ENCODE measurements at regions not wholly inside any gene's neighbourhood (a gene's known extent, or its start where the extent isn't known, plus 50 kb on each side); places are given as distances from the start of the nearest gene placed in this dataset.

DNA sequence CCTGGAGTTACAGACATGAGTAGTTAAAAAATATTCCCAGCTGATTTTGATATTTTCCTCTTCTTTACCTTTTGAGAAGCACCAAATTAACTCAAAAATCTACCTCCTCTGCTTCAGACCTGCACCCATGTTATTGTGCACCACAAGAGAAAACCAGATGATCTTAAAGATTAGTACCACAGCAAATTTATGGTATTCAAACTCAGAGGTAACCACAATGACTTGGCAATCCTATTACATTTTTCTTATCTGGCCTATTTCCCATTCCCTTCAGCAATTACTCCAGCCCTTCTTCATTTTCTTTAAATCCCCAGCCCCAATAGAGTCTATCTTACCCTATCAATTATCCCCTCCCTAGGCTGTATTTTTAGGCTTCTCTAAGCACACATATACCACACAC, 535.1 kb downstream of the FAT4 start:
- FAIRE-seq = no peak
- intact Hi-C loops (cut with DNase I) = no loop called here
- H3K4me1 ChIP-seq (ENCODE audit: control insufficient read depth in 2 of 3, insufficient read depth in 2 of 3, low read depth in 1 of 3, low read length in 3 of 3) = no peaks in the 10 kb centered on the region

DNA sequence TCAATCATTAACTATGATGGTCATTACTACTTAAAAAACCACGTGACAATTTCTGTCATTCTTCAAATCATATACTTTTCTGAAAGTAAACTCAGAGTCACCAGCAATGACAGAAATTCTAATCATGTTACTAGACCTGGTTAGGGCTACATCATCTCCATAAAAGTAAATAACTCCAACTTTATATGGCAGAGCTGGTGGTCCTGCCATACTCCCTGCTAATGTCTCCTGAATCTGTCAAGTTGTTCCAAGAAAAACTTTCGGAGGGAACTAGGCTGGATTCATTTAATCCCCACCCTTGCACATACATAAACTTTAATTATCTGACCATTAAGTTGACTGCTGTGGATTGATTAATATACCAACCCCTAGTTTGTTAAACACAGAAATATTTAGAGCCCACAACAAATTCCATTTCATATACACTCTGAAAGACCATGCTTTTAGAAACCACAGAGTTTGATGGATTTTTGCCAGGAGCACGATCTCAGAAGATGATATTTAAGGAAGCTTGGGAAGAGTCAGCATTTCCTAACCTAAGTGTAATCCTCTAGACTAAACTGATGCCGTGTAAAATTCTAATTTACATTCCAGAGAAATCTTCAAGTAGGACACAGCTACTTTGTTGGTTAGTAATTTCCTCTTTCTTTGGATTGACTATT, 577.0 kb downstream of the FAT4 start:
- intact Hi-C loops (cut with DNase I) = no loop called here
- Histone ChIP-seq H3K9me3 (ENCODE audit: control insufficient read depth in 2 of 3, insufficient read depth in 1 of 3, low read length in 3 of 3) (no peaks in the 10 kb centered on the region), H3K9ac (ENCODE audit: low read length in 3 of 3) (no peak overlapping the region), H3K27ac (ENCODE audit: low read depth in 2 of 2, low read length in 2 of 2) (no peak overlapping the region), H3K27me3 (ENCODE audit: control insufficient read depth, insufficient read depth, low read length) (no peaks in the 10 kb centered on the region), H3K36me3 (ENCODE audit: control insufficient read depth in 2 of 3, insufficient read depth in 3 of 3, low read length in 3 of 3) (no peaks in the 10 kb centered on the region), H3K4me1 (ENCODE audit: control insufficient read depth in 2 of 3, insufficient read depth in 2 of 3, low read depth in 1 of 3, low read length in 3 of 3) (no peaks in the 10 kb centered on the region), H3K4me3 (ENCODE audit: low read length in 3 of 3) (no peak overlapping the region)
- FAIRE-seq (no peak), DNase-seq (peak in 2 of 5 donors; percentile 10 to 40)
- TF ChIP-seq, protein P1, sequence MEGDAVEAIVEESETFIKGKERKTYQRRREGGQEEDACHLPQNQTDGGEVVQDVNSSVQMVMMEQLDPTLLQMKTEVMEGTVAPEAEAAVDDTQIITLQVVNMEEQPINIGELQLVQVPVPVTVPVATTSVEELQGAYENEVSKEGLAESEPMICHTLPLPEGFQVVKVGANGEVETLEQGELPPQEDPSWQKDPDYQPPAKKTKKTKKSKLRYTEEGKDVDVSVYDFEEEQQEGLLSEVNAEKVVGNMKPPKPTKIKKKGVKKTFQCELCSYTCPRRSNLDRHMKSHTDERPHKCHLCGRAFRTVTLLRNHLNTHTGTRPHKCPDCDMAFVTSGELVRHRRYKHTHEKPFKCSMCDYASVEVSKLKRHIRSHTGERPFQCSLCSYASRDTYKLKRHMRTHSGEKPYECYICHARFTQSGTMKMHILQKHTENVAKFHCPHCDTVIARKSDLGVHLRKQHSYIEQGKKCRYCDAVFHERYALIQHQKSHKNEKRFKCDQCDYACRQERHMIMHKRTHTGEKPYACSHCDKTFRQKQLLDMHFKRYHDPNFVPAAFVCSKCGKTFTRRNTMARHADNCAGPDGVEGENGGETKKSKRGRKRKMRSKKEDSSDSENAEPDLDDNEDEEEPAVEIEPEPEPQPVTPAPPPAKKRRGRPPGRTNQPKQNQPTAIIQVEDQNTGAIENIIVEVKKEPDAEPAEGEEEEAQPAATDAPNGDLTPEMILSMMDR (IDR thresholded peaks at IDR 0.05; ENCODE audit: borderline replicate concordance, extremely low read depth, insufficient read depth) = no peak

More for the DNA sequence above, 535.1 kb downstream of the FAT4 start:
- Histone ChIP-seq H3K4me3 (ENCODE audit: low read length in 3 of 3) (no peak overlapping the region), H3K9ac (ENCODE audit: low read length in 3 of 3) (no peak overlapping the region), H3K36me3 (ENCODE audit: control insufficient read depth in 2 of 3, insufficient read depth in 3 of 3, low read length in 3 of 3) (no peaks in the 10 kb centered on the region), H3K9me3 (ENCODE audit: control insufficient read depth in 2 of 3, insufficient read depth in 1 of 3, low read length in 3 of 3) (no peaks in the 10 kb centered on the region), H3K27me3 (ENCODE audit: control insufficient read depth, insufficient read depth, low read length) (no peaks in the 10 kb centered on the region), H3K27ac (ENCODE audit: low read depth in 2 of 2, low read length in 2 of 2) (no peak overlapping the region)
- DNase-seq = no peak
- TF ChIP-seq, protein P1 (IDR thresholded peaks at IDR 0.05; ENCODE audit: borderline replicate concordance, extremely low read depth, insufficient read depth) = no peak

DNA sequence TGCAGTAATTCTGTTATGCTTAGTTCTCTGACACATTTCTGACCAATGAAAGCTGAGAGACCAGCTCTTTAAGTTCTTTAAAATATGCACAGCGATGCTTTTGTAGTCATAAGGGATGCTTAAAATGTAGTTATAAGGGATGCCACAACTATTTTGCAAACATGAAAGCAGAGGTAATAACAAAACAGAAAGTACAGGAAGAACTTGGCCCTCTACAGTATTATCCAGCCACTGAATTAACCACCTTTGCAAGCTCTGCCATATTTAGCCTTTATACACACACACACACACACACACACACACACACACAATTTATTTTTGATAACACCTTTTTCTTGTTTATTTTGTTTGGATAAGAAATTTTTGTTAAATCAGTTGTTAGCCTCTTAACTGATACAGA, 590.0 kb downstream of the FAT4 start:
- Histone ChIP-seq H3K4me3 (ENCODE audit: low read length in 3 of 3) (no peak overlapping the region), H3K27me3 (ENCODE audit: control insufficient read depth, insufficient read depth, low read length) (no peaks in the 10 kb centered on the region), H3K36me3 (ENCODE audit: control insufficient read depth in 2 of 3, insufficient read depth in 3 of 3, low read length in 3 of 3) (no peaks in the 10 kb centered on the region), H3K9ac (ENCODE audit: low read length in 3 of 3) (no peak overlapping the region), H3K4me1 (ENCODE audit: control insufficient read depth in 2 of 3, insufficient read depth in 2 of 3, low read depth in 1 of 3, low read length in 3 of 3) (no peaks in the 10 kb centered on the region), H3K27ac (ENCODE audit: low read depth in 2 of 2, low read length in 2 of 2) (no peak overlapping the region), H3K9me3 (ENCODE audit: control insufficient read depth in 2 of 3, insufficient read depth in 1 of 3, low read length in 3 of 3) (no peaks in the 10 kb centered on the region)
- no peak for FAIRE-seq
- no peak for DNase-seq
- TF ChIP-seq, protein P1 (IDR thresholded peaks at IDR 0.05; ENCODE audit: borderline replicate concordance, extremely low read depth, insufficient read depth) = no peak
- intact Hi-C loops (cut with DNase I) = no loop called here

DNA sequence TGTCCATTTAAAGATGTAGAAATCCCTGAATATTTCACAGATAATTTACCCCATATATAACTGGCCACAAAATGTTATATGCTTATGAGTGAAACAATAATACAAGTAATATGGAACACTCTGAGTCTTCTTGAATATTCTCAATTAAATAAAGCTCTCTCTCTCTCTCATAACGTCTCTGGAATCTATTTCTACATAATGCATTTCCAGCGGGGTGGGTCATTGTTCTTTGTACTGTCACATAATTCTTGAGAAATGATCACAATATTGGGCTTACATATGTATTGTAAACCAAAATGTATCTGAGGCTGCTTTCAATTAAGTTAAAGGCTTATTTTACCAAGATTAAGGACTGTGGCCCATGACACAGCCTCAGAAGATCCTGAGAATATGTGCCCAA, 596.3 kb downstream of the FAT4 start:
- no peak overlapping the region for H3K9ac ChIP-seq (ENCODE audit: low read length in 3 of 3)
- no peaks in the 10 kb centered on the region for H3K9me3 ChIP-seq (ENCODE audit: control insufficient read depth in 2 of 3, insufficient read depth in 1 of 3, low read length in 3 of 3)
- intact Hi-C loops (cut with DNase I) = no loop called here
- no peaks in the 10 kb centered on the region for H3K27me3 ChIP-seq (ENCODE audit: control insufficient read depth, insufficient read depth, low read length)
- no peak overlapping the region for H3K4me3 ChIP-seq (ENCODE audit: low read length in 3 of 3)
- DNase-seq (no peak), FAIRE-seq (no peak)
- TF ChIP-seq, protein P1 (IDR thresholded peaks at IDR 0.05; ENCODE audit: borderline replicate concordance, extremely low read depth, insufficient read depth) = no peak
- H3K27ac ChIP-seq (ENCODE audit: low read depth in 2 of 2, low read length in 2 of 2) = no peak overlapping the region
- H3K36me3 ChIP-seq (ENCODE audit: control insufficient read depth in 2 of 3, insufficient read depth in 3 of 3, low read length in 3 of 3) = no peaks in the 10 kb centered on the region
- no peaks in the 10 kb centered on the region for H3K4me1 ChIP-seq (ENCODE audit: control insufficient read depth in 2 of 3, insufficient read depth in 2 of 3, low read depth in 1 of 3, low read length in 3 of 3)

Data from kidney (tissue), 13 donors.